ENCODE measurements at regions not wholly inside any gene's neighbourhood (a gene's known extent, or its start where the extent isn't known, plus 50 kb on each side); places are given as distances from the start of the nearest gene placed in this dataset.

- peaks cover 30 to 53% of the 10 kb centered on the region in 2 donors for H3K4me1 ChIP-seq (ENCODE audit: control insufficient read depth in 1 of 2, low read depth in 2 of 2)
- no peaks in the 10 kb centered on the region for H3K27me3 ChIP-seq (replicated peaks; ENCODE audit: insufficient read depth)
- peak overlapping the region; percentile 80 to 91 for H3K27ac ChIP-seq
- H3K4me3 ChIP-seq, result no peak overlapping the region
- no peaks in the 10 kb centered on the region for H3K36me3 ChIP-seq
- no peaks in the 10 kb centered on the region for H3K9me3 ChIP-seq
- no peak for ATAC-seq (ENCODE audit: insufficient number of reproducible peaks, low FRiP score, low read depth)
- no peak for TF ChIP-seq CTCF (IDR thresholded peaks at IDR 0.05)
- no peak for DNase-seq (ENCODE audit: low spot score)
Observed at GRCh38 chr13:44275381-44275780, 98.2 kb upstream of the SERP2 start.

GRCh38 chr13:44276061-44276460 lies 97.6 kb upstream of the SERP2 start:
- no peak for ATAC-seq (ENCODE audit: insufficient number of reproducible peaks, low FRiP score, low read depth)
- TF ChIP-seq CTCF (IDR thresholded peaks at IDR 0.05), result no peak

GRCh38 chr13:44277459-44277858 lies 96.2 kb upstream of the SERP2 start:
- Histone ChIP-seq H3K27ac (no peak overlapping the region), H3K36me3 (no peaks in the 10 kb centered on the region), H3K9me3 (no peaks in the 10 kb centered on the region), H3K27me3 (replicated peaks; ENCODE audit: insufficient read depth) (no peaks in the 10 kb centered on the region), H3K4me1 (ENCODE audit: control insufficient read depth in 1 of 2, low read depth in 2 of 2) (peaks cover 10 to 32% of the 10 kb centered on the region in 2 donors), H3K4me3 (no peak overlapping the region)
- no peak for ATAC-seq (ENCODE audit: insufficient number of reproducible peaks, low FRiP score, low read depth)
- DNase-seq (ENCODE audit: low spot score), result no peak
- TF ChIP-seq CTCF (IDR thresholded peaks at IDR 0.05), result no peak

More at GRCh38 chr13:44276061-44276460, 97.6 kb upstream of the SERP2 start:
- no peaks in the 10 kb centered on the region for H3K9me3 ChIP-seq
- H3K36me3 ChIP-seq, result no peaks in the 10 kb centered on the region
- H3K27ac ChIP-seq, result no peak overlapping the region
- DNase-seq (ENCODE audit: low spot score), result no peak
- H3K27me3 ChIP-seq (replicated peaks; ENCODE audit: insufficient read depth), result no peaks in the 10 kb centered on the region
- H3K4me3 ChIP-seq, result no peak overlapping the region
- H3K4me1 ChIP-seq (ENCODE audit: control insufficient read depth in 1 of 2, low read depth in 2 of 2), result peaks cover 23 to 46% of the 10 kb centered on the region in 2 donors

GRCh38 chr13:44278166-44278565 lies 95.5 kb upstream of the SERP2 start:
- no peak for TF ChIP-seq CTCF (IDR thresholded peaks at IDR 0.05)
- no peak for DNase-seq (ENCODE audit: low spot score)
- Histone ChIP-seq H3K27ac (no peak overlapping the region), H3K36me3 (no peaks in the 10 kb centered on the region), H3K4me1 (ENCODE audit: control insufficient read depth in 1 of 2, low read depth in 2 of 2) (peaks cover 10 to 26% of the 10 kb centered on the region in 2 donors), H3K27me3 (replicated peaks; ENCODE audit: insufficient read depth) (no peaks in the 10 kb centered on the region), H3K9me3 (no peaks in the 10 kb centered on the region), H3K4me3 (no peak overlapping the region)
- no peak for ATAC-seq (ENCODE audit: insufficient number of reproducible peaks, low FRiP score, low read depth)

- TF ChIP-seq CTCF (IDR thresholded peaks at IDR 0.05), result no peak
- Histone ChIP-seq H3K36me3 (no peaks in the 10 kb centered on the region), H3K9me3 (no peaks in the 10 kb centered on the region), H3K27ac (no peak overlapping the region), H3K27me3 (replicated peaks; ENCODE audit: insufficient read depth) (no peaks in the 10 kb centered on the region), H3K4me1 (ENCODE audit: control insufficient read depth in 1 of 2, low read depth in 2 of 2) (peaks cover 0 to 8% of the 10 kb centered on the region in 2 donors), H3K4me3 (no peak overlapping the region)
- no peak for ATAC-seq (ENCODE audit: insufficient number of reproducible peaks, low FRiP score, low read depth)
- DNase-seq (ENCODE audit: low spot score), result no peak
Observed at GRCh38 chr13:44280456-44280855, 93.2 kb upstream of the SERP2 start.
